HCT116 (cell line): ENCODE measurements at regions not wholly inside any gene's neighbourhood (a gene's known extent, or its start where the extent isn't known, plus 50 kb on each side); places are given as distances from the start of the nearest gene placed in this dataset.

Experiments used
- ATAC-seq: fragments of 200-7000 bp; cut with Tn5 transposase; 2 replicates; pipeline ENCODE4 v1.9.1; 2020; ENCODE audit warnings: mild to moderate bottlenecking, moderate library complexity
- BruUV-seq: library from RNA; stranded (reverse); fragments of 400-500 nt; replicated peaks from 2 replicates; lab custom pipeline; 2021; lab: Mats Ljungman, UMichigan
- CTCF ChIA-PET: fragments of 300-600 bp; sonication (Branson Sonifier 250); formaldehyde crosslinking; loops from one replicate; lab custom pipeline; 2021; ENCODE audit warnings: antibody characterized with exemption; lab: Charles Lee
- POLR2A ChIA-PET: fragments of 300-600, 350-600 bp; sonication (Branson Sonifier 250); formaldehyde crosslinking; loops from one replicate; lab custom pipeline; 2021; ENCODE audit warnings: antibody characterized with exemption; lab: Charles Lee
- RAD21 ChIA-PET, 2 experiments: fragments of 300-600 bp; sonication (Branson Sonifier 250); formaldehyde crosslinking; loops; one replicate each; lab custom pipeline; 2023; ENCODE audit warnings: low total read pairs in 2 of 2; ENCODE audit not compliant: uncharacterized antibody in 2 of 2, unreplicated experiment in 2 of 2, low non-redundant PET in 1 of 2; lab: Charles Lee
- DNase-seq: peaks from one replicate; pipeline ENCODE4 v3.0.0-alpha.2; 2010; ENCODE audit warnings: low read depth, low spot score
- H2AFZ ChIP-seq: fragments of 200-600 bp; shearing (Covaris generic), sonication (generic); 2 replicates; pipeline ENCODE4 v1.6.1; 2017; ENCODE audit warnings: low read depth, mixed run types, mixed read lengths, antibody characterized with exemption, low read length; ENCODE audit not compliant: poor library complexity, severe bottlenecking
- H3K27ac ChIP-seq: 2 replicates; pipeline ENCODE4 v1.5.1; 2012; ENCODE audit warnings: low read depth, low read length
- H3K27me3 ChIP-seq: fragments of 200-600 bp; sonication (generic); 2 replicates; pipeline ENCODE4 v1.6.1; 2016; ENCODE audit warnings: mixed run types, low read length, mixed read lengths; ENCODE audit not compliant: insufficient read depth
- H3K36me3 ChIP-seq, 2 experiments: fragments of 200-500 bp in 1 of 2; fragments of 200-600 bp in 1 of 2; sonication (Bioruptor generic) in 1 of 2; sonication (generic) in 1 of 2; 2 replicates each; pipeline versions ENCODE4 v1.5.1 to v1.6.1; 2014 to 2016; ENCODE audit warnings: low read length in 2 of 2, inconsistent platforms in 1 of 2, mixed read lengths in 1 of 2, mixed run types in 1 of 2; ENCODE audit not compliant: insufficient read depth in 2 of 2, control insufficient read depth in 1 of 2
- H3K4me1 ChIP-seq, 2 experiments: fragments of 200-600 bp in 1 of 2; sonication (generic) in 1 of 2; 2 replicates each; pipeline versions ENCODE4 v1.5.1 to v1.6.1; 2012 to 2017; ENCODE audit warnings: low read length in 2 of 2, inconsistent platforms in 1 of 2, mild to moderate bottlenecking in 1 of 2, mixed read lengths in 1 of 2, mixed run types in 1 of 2, moderate library complexity in 1 of 2; ENCODE audit not compliant: insufficient read depth in 2 of 2, control insufficient read depth in 1 of 2
- H3K4me2 ChIP-seq: fragments of 200-600 bp; sonication (generic); 2 replicates; pipeline ENCODE4 v1.6.1; 2017; ENCODE audit warnings: mixed run types, low read length, mixed read lengths
- H3K4me3 ChIP-seq, 2 experiments: fragments of 200-600 bp in 1 of 2; sonication (generic) in 1 of 2; replicated peaks in 1 of 2; 2 replicates each; pipeline ENCODE4 v1.5.1; 2011 to 2016; ENCODE audit warnings: low read length in 2 of 2, control low read depth in 1 of 2, low read depth in 1 of 2, mild to moderate bottlenecking in 1 of 2, mixed read lengths in 1 of 2, mixed run types in 1 of 2
- H3K79me2 ChIP-seq: fragments of 200-600 bp; sonication (generic); 2 replicates; pipeline ENCODE4 v1.6.1; 2017; ENCODE audit warnings: mild to moderate bottlenecking, mixed run types, low read length, moderate library complexity, mixed read lengths; ENCODE audit not compliant: insufficient read depth
- H3K9ac ChIP-seq: fragments of 200-600 bp; sonication (generic); 2 replicates; pipeline ENCODE4 v1.6.1; 2016; ENCODE audit warnings: low read length, mixed read lengths
- H3K9me2 ChIP-seq: fragments of 200-600 bp; sonication (generic), shearing (Covaris generic); 2 replicates; pipeline ENCODE4 v1.6.1; 2017; ENCODE audit warnings: mixed run types, mild to moderate bottlenecking, moderate library complexity; ENCODE audit not compliant: insufficient read depth
- H3K9me3 ChIP-seq, 2 experiments: fragments of 200-500 bp in 1 of 2; fragments of 200-600 bp in 1 of 2; sonication (Bioruptor generic) in 1 of 2; sonication (generic) in 1 of 2; 2 replicates each; pipeline ENCODE4 v1.6.1; 2014 to 2017; ENCODE audit warnings: low read length in 2 of 2, mixed read lengths in 2 of 2, inconsistent platforms in 1 of 2, low read depth in 1 of 2, mild to moderate bottlenecking in 1 of 2, mixed run types in 1 of 2, moderate library complexity in 1 of 2; ENCODE audit not compliant: control insufficient read depth in 1 of 2, insufficient read depth in 1 of 2
- H4K20me1 ChIP-seq: fragments of 200-600 bp; sonication (generic), shearing (Covaris generic); 2 replicates; pipeline ENCODE4 v1.6.1; 2017; ENCODE audit warnings: mixed run types, mild to moderate bottlenecking, moderate library complexity; ENCODE audit not compliant: insufficient read depth
- CBX3 ChIP-seq: IDR thresholded peaks from 2 replicates; pipeline ENCODE4 v1.6.1; 2012; ENCODE audit warnings: low read depth
- CEBPB ChIP-seq: IDR thresholded peaks from 2 replicates; pipeline ENCODE4 v1.6.1; 2012; ENCODE audit warnings: low read depth
- EGR1 ChIP-seq: IDR thresholded peaks from 2 replicates; pipeline ENCODE4 v1.6.1; 2012; ENCODE audit warnings: low read depth
- ELF1 ChIP-seq: IDR thresholded peaks from 2 replicates; pipeline ENCODE4 v1.6.1; 2012; ENCODE audit warnings: low read depth, borderline replicate concordance
- EZH2 ChIP-seq: fragments of 200-600 bp; sonication (generic); IDR thresholded peaks from 2 replicates; pipeline ENCODE4 v1.6.1; 2017; ENCODE audit warnings: antibody characterized with exemption, mixed run types
- EZH2phosphoT487 ChIP-seq: fragments of 200-600 bp; IDR thresholded peaks from 2 replicates; pipeline ENCODE4 v1.6.1; 2018; ENCODE audit warnings: antibody characterized with exemption, borderline replicate concordance
- JUND ChIP-seq: IDR thresholded peaks from 2 replicates; pipeline ENCODE4 v1.6.1; 2012
- POLR2A ChIP-seq: IDR thresholded peaks from 2 replicates; pipeline ENCODE4 v1.7.0; 2011; ENCODE audit warnings: borderline replicate concordance; ENCODE audit not compliant: insufficient read depth, insufficient read length; ENCODE audit errors: extremely low read depth
- POLR2AphosphoS5 ChIP-seq: IDR thresholded peaks from 2 replicates; pipeline ENCODE4 v1.6.1; 2011; ENCODE audit warnings: mild to moderate bottlenecking, low read depth, low read length, moderate library complexity
- RAD21 ChIP-seq: IDR thresholded peaks from 2 replicates; pipeline ENCODE4 v1.6.1; 2012; ENCODE audit warnings: low read depth, mild to moderate bottlenecking
- SIN3A ChIP-seq: IDR thresholded peaks from 2 replicates; pipeline ENCODE4 v1.6.1; 2012; ENCODE audit warnings: low read depth
- SRF ChIP-seq: IDR thresholded peaks from 2 replicates; pipeline ENCODE4 v1.6.1; 2012; ENCODE audit warnings: low read depth
- TCF7L2 ChIP-seq: IDR thresholded peaks from 2 replicates; pipeline ENCODE4 v1.7.0; 2011; ENCODE audit warnings: borderline replicate concordance, inconsistent platforms; ENCODE audit not compliant: insufficient read depth, insufficient read length; ENCODE audit errors: extremely low read depth
- ZFX ChIP-seq: fragments of 450-650 bp; IDR thresholded peaks from 2 replicates; pipeline ENCODE4 v1.6.1; 2017
- ZNF274 ChIP-seq: fragments of 200-500 bp; sonication (Bioruptor generic); IDR thresholded peaks from 2 replicates; pipeline ENCODE4 v1.6.1; 2014; ENCODE audit warnings: mild to moderate bottlenecking, low read depth, low read length, inconsistent platforms
- intact Hi-C: fragments of 100-400 bp; cut with micrococcal nuclease; formaldehyde crosslinking; loops from 2 replicates; pipeline ENCODE4 v1.10.0; 2022
- TF ChIP-seq, protein P1 (sequence below): IDR thresholded peaks from 2 replicates; pipeline ENCODE4 v1.6.1; 2012
- TF ChIP-seq, protein P2 (sequence below): IDR thresholded peaks from 2 replicates; pipeline ENCODE4 v1.6.1; 2011; ENCODE audit warnings: mild to moderate bottlenecking, low read length, moderate library complexity; ENCODE audit not compliant: insufficient replicate concordance; ENCODE audit errors: extremely low read depth

GRCh38 chr21:38165466-38166172 is 91.2 kb upstream of the KCNJ15 start:
- intact Hi-C loops: no loop called here
- no peak overlapping the region for H3K4me3 ChIP-seq
- H3K4me2 ChIP-seq: no peak overlapping the region
- H2AFZ ChIP-seq: no peak overlapping the region
- DNase-seq: no peak
- BruUV-seq: no TSS peak
- RAD21 ChIA-PET: no interaction called here
- TF ChIP-seq SIN3A: no peak
- TF ChIP-seq CEBPB: no peak
- no peak overlapping the region for H3K9ac ChIP-seq
- POLR2A ChIA-PET: no interaction called here
- no peaks in the 10 kb centered on the region for H3K4me1 ChIP-seq
- no peak overlapping the region for H3K27ac ChIP-seq
- H3K9me2 ChIP-seq: no peaks in the 10 kb centered on the region
- H3K27me3 ChIP-seq: peaks cover 3% of the 10 kb centered on the region; the same call in 1 of the 2 replicates
- H3K79me2 ChIP-seq: no peaks in the 10 kb centered on the region
- no peaks in the 10 kb centered on the region for H3K36me3 ChIP-seq
- no peak for ATAC-seq
- peaks cover 0 to 3% of the 10 kb centered on the region in 2 experiments; a peak in 1 of 4 replicates for H3K9me3 ChIP-seq
- CTCF ChIA-PET: no interaction called here
- no peaks in the 10 kb centered on the region for H4K20me1 ChIP-seq

- Histone ChIP-seq H3K4me2 (no peak overlapping the region), H3K4me3 (no peak overlapping the region), H3K36me3 (no peaks in the 10 kb centered on the region), H3K79me2 (no peaks in the 10 kb centered on the region), H3K9me2 (no peaks in the 10 kb centered on the region), H3K27ac (no peak overlapping the region), H2AFZ (no peak overlapping the region), H4K20me1 (no peaks in the 10 kb centered on the region)
- no peak for DNase-seq
- ChIA-PET POLR2A (no interaction called here), CTCF (no interaction called here)
- intact Hi-C loops: no loop called here
- TF ChIP-seq CBX3: no peak
- TF ChIP-seq POLR2AphosphoS5: no peak
- TF ChIP-seq ZFX: no peak
- no peak for TF ChIP-seq SRF
- TF ChIP-seq, protein P1, sequence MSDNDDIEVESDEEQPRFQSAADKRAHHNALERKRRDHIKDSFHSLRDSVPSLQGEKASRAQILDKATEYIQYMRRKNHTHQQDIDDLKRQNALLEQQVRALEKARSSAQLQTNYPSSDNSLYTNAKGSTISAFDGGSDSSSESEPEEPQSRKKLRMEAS: no peak
- TF ChIP-seq JUND: no peak
- TF ChIP-seq, protein P2, sequence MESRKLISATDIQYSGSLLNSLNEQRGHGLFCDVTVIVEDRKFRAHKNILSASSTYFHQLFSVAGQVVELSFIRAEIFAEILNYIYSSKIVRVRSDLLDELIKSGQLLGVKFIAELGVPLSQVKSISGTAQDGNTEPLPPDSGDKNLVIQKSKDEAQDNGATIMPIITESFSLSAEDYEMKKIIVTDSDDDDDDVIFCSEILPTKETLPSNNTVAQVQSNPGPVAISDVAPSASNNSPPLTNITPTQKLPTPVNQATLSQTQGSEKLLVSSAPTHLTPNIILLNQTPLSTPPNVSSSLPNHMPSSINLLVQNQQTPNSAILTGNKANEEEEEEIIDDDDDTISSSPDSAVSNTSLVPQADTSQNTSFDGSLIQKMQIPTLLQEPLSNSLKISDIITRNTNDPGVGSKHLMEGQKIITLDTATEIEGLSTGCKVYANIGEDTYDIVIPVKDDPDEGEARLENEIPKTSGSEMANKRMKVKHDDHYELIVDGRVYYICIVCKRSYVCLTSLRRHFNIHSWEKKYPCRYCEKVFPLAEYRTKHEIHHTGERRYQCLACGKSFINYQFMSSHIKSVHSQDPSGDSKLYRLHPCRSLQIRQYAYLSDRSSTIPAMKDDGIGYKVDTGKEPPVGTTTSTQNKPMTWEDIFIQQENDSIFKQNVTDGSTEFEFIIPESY: no peak
- no peak for TF ChIP-seq ZNF274
- no peak for TF ChIP-seq EZH2
- no peak for TF ChIP-seq TCF7L2
- no peak for TF ChIP-seq ELF1
- no peak for TF ChIP-seq POLR2A
- TF ChIP-seq RAD21: no peak
- no peak for TF ChIP-seq EZH2phosphoT487
- no peak for TF ChIP-seq EGR1
- TF ChIP-seq, all 23 proteins: peak for 0
- Histone ChIP-seq H3K4me1 (no peaks in the 10 kb centered on the region), H3K9me3 (peaks cover 0 to 3% of the 10 kb centered on the region in 2 experiments; a peak in 1 of 4 replicates), H3K9ac (no peak overlapping the region), H3K27me3 (peaks cover 3% of the 10 kb centered on the region; the same call in 1 of the 2 replicates)
- no TSS peak for BruUV-seq
- ATAC-seq: no peak
- RAD21 ChIA-PET: no interaction called here
These were observed 90.6 kb upstream of the KCNJ15 start for GRCh38 chr21:38166173-38166535.
